ENCODE measurements at regions not wholly inside any gene's neighbourhood (a gene's known extent, or its start where the extent isn't known, plus 50 kb on each side); places are given as distances from the start of the nearest gene placed in this dataset.

DNA sequence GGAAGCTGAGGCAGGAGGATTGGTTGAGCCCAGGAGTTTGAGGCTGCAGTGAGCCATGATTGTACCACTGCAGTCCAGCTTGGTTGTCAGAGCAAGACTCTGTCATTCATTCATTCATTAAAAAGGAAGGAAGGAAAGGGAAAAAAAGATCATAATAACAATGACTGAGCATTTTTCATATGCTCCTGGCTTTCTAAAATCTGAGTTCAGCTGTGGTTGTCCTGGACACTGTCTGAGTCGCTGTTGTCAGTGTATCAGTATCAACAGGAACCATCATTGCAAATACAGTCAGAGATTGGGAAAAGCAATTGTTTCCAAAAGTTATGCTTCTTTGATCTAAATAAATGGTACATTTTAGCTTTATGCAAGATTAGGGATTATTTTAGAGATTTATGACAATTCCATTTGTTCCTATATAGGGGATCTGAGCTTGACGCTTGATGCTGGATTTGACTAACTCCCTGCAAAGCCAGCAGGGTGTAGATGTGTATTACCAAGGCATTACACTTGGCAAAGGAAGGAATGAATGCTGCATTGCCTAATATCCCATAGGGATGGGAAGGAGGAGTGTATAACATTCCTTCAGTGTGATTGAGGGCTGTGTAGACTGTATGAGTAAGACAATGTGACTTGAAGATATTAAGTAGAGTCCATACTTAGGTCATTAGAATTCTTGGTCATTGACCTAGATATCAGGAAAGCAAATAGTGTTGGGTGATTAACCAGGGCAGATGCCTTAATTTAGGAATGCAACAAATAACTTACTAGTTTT lies 100.2 kb downstream of the DISP1 start:
- DNase-seq = no peak

DNA sequence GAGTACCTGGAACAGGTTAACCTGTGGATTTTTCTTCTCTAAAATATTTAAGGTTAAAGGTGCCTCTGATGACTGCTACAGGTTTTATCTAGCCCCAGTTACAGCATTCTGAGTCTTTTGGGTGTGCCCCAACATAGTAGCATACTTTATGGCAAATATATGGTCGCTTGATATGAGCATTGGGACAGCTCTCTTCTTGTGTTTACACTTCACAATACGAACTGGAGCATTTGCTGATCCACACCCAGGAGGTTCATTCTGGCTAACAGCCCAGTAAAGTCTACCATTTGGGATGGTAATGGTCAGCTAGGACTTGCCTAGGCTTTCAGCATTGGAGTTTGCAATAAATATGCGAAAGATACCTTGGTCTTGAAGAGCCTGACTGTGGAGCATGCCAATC lies 101.3 kb downstream of the DISP1 start:
- no peak for DNase-seq

DNA sequence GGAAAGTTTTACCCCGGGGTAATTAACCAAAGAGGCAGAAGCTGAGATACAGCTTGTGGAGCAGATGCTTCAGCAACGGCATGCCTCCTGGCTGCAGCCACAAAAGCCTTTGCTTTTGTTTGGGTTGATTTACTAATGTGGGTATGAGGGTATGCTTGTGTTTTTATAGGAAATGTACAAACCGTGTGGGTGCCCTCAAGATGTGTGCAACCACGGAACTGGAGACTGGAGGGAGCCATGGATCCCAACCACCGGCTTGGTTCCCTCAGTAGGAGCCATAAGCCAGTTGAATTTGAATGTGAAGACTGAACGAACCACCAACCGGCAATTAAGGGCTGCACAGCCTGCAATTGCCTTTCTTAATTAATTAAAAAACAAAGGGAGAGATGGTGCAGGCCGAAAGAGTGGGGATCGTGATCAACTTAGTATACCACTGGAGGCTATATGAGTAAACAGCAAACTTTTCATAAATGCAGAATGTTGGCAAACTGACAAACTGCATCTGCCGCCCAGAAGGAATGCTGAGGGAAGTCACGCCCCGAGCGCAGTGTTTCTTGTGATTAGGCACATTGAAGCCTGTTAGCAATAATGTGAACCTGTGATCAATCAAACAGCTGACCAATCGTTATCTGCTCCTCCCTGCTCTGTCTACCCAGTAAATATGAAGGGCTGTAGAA lies 104.1 kb downstream of the DISP1 start:
- DNase-seq = no peak

DNA sequence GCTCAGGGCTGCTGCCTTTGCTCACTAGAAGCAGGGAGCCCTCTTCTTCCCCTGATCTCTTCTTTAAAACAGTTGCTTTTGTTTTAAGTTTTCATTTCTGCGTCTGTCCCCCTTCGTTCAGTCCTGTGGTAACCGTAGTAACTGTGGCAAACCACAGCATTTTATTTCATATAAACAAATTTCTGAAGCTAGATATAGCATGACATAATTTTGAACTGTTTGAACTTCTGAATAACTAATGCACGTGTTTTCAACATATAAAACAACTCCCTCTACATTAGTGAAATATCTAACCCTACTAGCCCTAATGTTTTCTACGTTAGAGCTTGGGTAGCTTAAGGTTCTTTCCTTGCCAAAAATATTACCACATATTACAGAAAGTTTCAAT lies 104.6 kb downstream of the DISP1 start:
- DNase-seq = no peak

DNA sequence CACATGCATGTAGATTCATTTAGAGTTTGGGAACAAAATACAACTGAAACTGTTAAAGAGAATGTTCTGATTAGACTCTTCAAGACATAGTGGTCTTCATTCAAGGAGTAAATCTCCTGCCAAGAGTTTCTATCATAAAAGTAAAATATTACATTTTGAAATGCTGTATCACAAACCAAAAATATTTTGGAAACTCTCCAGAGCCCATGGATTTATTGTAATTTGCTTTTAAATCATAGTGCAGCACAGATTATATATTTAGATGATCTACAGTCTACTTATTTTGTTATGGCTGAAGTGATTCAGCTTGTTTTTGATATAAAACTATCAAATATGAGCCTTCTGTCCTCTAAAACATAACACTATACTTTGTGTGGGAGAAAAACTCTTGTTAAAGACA lies 105.3 kb downstream of the DISP1 start:
- DNase-seq = no peak

DNA sequence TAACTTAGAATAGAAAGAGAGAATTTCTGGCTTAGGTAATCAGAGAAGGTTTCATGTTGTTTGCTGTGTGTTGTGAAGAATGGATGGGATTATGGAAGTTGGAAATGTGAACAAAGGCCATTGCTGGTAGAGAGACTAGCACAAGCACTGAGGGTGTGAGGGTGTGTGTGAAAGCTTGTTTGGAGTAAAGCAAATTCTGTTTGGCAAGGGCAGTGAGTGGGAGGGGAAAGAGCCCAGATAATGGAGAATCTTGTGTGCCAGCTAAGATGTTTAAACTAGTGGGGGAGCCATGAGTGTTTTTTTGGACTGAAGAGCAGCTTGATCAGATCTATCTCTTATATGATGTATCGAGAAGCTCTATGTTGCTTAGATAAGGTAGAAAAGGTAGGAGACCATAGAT lies 107.1 kb downstream of the DISP1 start:
- DNase-seq = no peak

DNA sequence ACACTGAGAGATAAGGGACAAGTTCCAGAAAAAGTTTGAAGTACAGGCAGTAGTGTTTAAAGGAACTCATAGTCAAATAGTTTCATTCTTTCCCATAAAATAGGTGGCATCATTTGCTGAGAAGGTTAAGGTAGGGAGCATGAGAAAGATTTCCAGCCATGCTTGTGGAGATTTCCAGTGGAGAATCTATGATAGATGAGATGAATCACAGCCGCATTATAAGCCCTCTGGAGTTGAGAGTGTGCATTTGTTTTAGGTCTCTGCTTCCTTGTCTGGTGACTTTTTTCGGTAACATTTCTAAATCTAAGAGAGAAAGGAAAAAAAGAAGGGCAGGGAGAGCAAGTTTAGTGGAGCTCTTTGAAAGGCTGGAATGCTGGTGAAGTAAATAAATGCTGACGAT lies 108.7 kb downstream of the DISP1 start:
- no peak for DNase-seq

DNA sequence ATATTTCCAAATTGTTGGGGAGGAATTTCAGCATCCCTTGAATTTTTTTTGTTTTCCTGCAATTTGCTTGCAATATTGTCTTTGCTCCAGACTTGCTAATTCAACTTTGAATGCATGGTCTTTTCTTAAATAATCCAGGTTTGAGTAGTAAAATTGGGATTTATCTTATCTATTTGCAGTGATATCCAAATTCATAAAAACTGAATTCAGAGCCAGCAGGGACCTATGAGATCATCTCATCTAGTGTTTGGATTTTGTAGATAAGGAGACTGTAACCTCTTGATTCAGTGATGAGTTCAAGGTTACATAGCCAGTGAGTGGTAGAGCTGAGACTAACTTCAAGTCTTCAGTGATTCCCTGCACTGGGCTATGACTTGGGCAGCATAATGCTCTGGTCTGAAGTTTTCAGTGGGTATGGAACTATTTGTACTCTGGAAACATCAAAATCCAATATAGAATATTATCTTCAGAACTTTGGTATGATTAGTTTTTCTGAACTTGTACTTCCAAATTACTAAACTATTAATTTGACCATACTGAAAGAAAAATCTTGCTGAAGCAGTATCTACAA lies 109.4 kb downstream of the DISP1 start:
- DNase-seq = no peak

DNA sequence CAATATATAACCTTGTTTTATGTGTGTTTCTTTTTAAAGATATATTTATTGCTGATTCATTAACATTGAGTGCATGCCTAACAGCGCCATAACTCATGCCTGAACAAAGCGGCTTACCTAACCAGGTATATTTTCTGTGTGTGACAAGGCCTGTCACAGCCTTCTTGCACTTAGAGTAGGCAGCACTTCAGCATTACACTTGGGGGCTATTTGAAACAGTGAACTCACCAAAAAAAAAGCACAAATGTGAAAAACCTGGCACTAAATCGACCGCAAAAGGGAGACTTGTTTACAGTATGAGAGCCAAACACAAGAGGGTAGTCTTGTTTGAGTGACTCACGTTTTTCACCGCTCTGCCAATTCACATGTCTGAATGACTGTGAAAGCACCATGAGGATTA lies 111.7 kb downstream of the DISP1 start:
- no peak for DNase-seq

DNA sequence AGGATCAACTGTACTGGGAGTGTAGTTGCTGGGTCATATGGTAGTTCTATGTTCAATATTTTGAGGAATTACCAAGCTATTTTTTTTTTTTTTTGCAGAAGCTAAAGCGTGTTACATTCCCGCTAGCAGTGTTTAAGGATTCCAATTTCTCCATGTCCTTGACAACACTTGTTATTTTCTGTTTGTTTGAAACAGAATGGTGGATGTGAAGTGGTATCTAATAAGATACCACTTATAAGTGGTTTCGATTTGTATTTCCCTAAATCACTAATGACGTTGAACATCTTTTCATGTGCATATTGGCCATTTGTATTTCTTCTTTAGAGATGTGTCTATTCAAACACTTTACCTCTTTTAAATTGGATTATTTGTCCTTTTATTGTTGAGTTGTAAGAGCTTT lies 112.2 kb downstream of the DISP1 start:
- no peak for DNase-seq

DNA sequence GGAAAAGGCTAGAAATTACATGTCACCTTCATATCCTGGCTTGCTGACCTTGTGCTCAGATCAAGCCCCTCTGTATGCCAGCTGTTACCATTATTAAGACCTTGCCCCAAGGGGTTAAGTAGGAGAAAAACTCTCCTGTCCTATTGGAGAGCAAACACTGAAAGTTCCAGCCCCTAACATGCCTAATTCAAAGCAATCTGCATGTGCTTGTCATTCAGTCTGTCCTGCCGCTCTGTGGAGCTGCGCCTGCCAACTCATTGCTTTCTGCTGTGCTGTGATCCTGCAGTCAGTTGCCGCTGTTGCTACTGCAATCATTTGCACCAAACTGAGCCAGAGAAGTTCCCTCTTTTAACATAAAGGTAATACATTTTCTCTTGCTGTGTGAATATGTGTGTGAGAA lies 113.4 kb downstream of the DISP1 start:
- DNase-seq = no peak

DNA sequence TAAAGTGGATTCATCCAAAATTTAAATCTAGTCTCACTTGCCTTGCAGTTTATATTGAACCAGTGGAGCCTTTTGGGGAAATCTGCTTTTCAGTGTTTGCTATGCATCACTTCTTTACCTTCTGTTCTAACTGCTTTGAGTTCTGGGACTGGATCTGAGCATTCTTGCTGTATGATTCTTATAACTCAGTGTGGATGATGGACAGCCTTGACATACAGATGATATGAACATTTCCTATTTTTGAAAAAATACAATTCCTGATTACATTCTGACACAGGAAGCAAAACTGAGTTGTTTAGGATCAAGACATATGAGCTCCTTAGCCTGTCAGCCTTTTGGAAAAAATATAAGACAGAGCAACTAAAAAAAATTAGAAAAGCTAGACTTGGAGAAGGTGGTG lies 115.2 kb downstream of the DISP1 start:
- DNase-seq = no peak

DNA sequence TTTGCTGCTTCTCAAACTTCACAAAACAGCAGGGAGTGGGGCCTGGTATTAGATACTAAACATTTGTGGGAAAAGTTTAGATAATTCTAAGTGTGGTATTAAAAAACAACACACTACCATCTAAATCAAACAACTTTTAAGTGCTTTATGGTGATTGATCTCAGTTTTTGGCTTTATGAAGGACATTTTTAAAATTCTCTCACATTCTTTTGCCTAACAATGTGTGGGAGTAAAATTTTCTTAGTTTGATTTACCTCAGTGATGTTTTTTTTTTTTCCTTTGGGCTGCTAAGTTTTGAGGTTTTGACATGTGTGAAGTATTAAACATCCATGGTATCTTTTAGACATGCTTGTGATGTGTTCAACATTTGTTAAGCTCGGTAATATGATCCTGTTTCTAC lies 116.2 kb downstream of the DISP1 start:
- no peak for DNase-seq

DNA sequence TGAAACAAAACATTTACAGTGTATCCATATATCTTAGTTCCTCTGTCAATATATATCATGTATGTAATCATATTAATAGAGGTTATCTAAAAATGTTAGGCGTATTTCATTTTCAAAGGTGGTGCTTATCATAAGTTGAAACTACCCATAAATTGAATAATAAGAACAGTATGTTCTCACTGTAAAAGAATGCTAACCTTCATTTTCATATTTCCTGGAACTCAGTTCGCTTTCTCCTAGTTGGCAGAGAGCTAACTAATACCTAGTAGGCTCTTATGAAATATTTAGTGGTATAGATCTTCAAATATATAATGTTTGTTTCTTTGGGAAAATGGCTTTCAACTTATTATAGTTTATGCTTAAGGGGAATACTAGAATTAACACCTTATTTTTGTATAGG lies 118.4 kb downstream of the DISP1 start:
- no peak for DNase-seq

DNA sequence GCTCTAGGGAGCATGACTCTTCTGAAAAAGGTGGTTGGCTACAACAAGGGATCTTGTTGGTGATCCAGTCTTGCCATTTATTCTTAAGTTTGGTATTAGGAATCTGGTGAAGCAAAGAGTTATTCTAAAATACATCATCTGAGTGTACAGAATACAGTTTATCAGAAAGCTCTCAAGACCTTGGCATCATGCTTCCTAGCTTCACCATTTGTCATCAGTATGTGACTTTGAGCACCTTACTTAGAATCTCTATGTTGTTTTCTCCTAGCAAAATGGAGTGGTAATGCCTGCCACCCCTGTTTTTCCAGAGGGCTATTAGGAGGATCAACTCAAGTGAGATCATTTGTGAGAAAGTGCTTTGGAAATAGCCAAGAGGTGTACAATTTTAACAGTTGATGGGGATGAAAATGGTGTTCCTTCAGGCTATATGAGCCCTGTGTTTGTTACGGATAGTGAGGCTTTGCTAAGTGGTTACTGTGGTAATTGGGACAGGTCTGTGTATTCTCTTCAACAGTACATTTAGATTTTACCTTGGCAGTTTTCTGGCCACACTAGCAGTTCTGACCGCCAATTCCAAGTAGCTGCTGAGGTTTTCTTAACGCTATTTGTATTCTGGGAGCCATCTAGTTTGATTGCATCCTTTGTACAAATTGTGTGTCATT lies 120.5 kb downstream of the DISP1 start:
- DNase-seq = no peak

DNA sequence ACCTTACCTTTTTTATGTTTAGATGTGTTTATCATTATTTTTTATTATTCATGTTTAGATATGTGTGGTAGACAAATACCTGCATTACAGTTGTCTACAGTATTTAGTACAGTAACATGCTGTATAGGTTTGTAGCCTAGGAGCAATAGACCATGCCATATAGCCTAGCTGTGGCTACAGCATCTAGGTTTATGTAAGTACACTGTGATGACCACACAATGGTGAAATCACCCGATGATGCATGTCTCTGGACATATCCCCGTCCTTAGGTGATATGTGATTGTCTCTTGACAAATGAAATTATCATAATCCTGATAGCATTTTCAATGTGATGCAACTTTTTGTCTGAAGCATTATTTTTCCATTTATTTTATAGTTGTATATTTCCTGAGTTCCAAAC lies 121.2 kb downstream of the DISP1 start:
- DNase-seq = no peak

DNA sequence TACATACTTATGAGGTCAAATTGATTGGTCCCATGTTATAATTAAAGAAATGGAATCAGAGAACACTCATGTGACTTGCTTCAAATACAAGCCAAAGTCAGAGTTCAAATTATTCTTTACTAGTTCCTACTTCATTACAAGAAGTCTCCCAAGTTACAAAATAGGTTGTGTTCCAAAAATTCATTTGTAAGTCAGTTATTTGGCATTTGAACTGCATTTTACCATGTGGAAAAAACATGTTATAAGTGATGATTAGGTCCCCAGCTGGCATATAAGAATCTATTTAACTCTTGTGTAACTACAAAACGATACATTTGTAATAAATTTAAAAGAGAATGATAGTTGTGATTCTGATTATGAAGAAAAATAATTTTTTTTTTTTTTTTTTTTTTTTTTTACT lies 124.1 kb downstream of the DISP1 start:
- no peak for DNase-seq

DNA sequence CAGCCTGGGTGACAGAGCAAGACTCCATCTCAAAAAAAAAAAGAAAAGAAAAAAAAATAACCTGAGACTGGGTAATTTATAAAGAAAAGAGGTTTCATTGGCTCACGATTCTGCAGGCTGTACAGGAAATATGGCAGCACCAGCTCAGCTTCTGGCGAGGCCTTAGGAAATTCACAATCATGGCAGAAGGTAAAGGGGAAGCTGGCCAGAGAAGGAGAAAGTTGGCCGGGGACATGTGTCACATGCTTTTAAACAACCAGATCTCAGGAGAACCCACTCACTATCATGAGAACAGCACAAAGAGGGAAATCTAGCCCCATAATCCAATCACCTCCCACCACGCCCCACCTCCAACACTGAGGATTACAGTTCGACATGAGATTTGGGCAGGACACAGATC lies 125.3 kb downstream of the DISP1 start:
- DNase-seq = no peak

DNA sequence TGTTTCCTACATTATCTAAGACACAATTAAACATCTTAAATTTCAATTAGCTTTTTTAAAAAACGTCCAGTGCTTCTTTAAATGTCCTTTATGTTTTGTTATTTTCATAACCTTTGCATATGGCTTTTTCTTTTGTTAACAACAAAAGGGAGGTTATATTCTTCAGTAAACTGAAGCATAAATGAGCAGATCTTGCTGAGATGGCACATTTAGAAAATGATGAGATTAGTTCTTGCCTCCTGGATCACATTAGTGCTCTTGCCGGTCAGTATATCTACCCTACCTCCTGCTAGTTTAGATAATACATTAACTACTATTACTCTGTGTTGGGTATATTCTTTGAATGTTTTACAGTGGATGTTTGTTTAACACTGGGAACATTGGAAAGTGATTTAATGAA lies 126.1 kb downstream of the DISP1 start:
- no peak for DNase-seq

DNA sequence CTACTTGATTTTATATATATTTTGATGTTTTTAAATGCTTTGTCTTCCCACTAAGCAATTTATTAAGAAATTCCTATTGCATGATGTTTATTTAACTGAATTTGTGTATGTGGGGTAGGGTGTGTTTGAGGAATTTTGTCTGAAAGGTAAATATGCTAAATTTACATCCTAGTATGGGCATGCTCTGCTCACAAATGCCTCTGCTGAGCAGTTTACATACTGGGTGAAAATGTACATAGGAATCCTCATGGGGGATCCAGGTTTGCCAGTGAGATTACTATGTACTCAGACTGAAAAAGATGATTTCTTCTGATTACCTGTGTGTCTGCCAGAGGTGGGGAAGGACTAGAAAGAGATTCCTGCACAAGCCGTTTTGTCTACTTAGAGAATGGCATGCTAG lies 126.6 kb downstream of the DISP1 start:
- no peak for DNase-seq

DNA sequence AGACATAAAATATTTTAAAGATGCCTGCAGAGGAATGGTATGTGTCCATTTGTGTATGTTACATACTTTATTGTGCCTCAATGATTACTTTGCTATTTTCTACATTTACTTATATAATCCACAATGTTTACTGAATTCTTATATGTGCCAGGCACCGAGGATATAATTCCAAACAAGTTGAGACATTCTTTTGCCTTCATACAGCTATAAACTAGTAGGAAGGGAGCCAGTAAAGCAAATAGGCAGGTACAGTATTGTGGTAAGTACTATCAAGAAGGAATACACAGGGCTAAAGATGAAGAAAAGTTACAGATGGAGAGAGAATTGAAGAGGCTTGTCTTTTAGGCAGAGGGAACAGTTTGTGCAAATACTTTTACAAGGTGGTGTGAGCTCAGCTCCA lies 131.6 kb downstream of the DISP1 start:
- no peak for DNase-seq

DNA sequence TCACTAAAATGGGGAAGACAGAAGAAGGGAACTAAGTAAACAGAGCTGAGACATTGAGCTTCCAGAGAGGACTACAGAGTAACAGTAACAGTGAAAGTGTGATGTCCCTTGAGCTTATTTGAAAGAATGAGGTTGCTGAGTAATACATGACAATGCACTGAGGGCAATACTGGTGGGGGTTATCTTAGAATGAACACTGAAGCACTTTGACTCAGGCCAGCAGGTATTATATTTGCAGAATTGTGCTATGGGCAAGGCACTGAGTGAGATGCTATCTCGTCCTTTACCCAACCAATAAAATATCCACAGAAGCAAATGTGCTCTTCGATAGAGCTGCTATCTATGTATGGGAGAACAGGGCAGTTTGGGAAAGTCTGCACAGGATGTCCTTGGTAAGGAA lies 133.2 kb downstream of the DISP1 start:
- DNase-seq = no peak

DNA sequence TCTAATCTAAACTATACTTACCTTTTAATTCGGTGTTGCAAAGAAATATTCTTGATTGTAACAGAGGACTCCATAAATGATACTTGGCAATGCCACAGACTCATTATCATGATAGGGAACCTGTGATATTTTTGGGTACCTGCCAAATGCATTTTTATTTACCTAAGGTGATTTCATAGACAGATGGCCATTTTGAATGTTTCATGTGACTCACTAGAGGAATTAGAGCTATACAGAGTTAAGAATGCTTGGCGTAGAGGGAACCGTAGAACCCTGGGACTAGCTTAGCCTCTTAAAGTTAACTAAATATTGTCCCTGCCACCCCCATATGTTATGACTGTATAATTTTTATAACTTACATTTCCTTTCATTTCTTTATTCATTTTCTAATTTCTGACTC lies 136.1 kb downstream of the DISP1 start:
- DNase-seq = no peak

DNA sequence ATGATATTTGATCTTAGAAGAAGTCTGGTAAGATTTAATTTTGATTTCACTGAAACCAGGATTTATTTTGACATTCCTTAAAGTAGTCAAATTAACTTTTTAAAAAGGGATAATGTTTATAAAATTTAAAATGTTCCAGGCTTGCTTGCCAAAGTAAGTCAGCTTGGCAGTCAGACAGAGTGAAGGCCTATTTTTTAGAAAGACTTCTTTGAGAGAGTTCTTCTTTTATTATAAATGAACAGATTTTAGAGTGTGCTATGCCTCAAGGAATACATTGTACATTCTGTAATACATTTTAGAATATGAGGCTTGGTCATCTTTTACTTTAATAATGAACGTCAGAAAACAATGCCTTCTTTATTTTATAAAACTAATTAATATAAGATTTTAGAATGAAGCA lies 138.7 kb downstream of the DISP1 start:
- no peak for DNase-seq
